GM15510 (cell line): ENCODE measurements at regions not wholly inside any gene's neighbourhood (a gene's known extent, or its start where the extent isn't known, plus 50 kb on each side); places are given as distances from the start of the nearest gene placed in this dataset.

Source experiments
- POLR2A ChIP-seq: IDR thresholded peaks from 3 replicates; pipeline ENCODE4 v1.6.1; 2011; ENCODE audit warnings: borderline replicate concordance; ENCODE audit not compliant: insufficient read length; ENCODE audit errors: extremely low read depth

GRCh38 chr5:89353837-89354551 lies 471.0 kb upstream of the MEF2C start:
- no peak for TF ChIP-seq POLR2A

GRCh38 chr5:89351975-89352374 lies 469.0 kb upstream of the MEF2C start:
- TF ChIP-seq POLR2A: no peak

GRCh38 chr5:89351222-89351621 lies 468.2 kb upstream of the MEF2C start:
- no peak for TF ChIP-seq POLR2A

DNA sequence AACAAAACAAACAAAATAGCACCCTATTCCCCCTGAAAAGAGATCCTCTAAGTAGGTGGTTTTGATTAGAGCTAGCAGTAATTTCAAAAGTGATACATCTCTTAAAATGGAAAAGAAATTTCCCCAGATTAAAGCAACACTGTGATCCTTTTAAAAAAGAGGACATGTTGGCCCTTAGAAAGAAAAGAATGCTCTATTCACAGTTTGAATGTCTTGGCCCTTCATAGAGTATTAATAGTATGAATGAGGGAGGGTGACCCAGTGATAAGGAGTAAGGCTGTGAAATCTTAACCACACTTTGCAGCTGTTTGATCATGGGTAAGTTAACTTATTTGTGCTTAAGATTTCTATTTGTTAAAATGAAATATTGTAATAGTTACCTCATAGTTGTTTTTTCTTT lies 467.7 kb upstream of the MEF2C start:
- TF ChIP-seq POLR2A: no peak

- TF ChIP-seq POLR2A: no peak
Measured at GRCh38 chr5:89349246-89349980, 466.4 kb upstream of the MEF2C start.

DNA sequence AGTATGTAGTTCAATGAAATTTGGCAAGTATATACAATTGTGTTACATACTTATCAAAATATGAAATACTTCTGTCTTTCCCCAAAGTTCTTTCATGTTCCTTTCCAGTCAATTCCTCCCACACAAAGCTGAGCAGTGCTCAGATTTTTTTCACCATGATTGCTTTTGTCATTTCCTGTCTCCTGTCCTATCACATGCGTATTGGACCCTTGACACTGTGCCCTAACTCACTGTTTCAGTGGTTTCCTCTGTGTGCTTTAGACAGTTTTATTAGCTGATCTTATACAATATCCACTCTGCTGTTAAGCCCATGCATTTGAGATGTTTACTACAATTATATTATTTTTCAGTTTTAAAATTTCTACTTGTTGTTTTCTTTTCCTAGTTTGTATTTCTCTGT lies 463.6 kb upstream of the MEF2C start:
- TF ChIP-seq POLR2A: no peak

DNA sequence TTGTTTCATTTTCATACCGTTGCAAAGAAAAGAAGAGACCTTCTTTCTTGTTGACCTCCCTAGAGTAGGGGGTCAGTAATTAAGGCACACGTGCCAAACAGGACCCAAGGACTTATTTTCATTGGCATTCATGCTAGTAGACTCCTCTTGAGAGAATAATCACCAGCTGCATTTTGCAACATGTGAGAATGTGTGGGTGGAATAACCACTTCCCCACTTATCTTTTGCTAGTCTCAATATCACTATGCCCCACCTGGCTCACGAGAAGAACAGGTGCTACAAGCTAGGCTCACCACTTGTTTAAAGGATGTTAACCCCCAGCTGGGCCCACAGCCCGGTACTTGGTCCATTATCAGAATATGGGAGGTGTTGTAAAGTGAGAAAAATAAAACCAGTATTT lies 460.7 kb upstream of the MEF2C start:
- TF ChIP-seq POLR2A: no peak

- no peak for TF ChIP-seq POLR2A
Measured at GRCh38 chr5:89342106-89342876, 459.3 kb upstream of the MEF2C start.

DNA sequence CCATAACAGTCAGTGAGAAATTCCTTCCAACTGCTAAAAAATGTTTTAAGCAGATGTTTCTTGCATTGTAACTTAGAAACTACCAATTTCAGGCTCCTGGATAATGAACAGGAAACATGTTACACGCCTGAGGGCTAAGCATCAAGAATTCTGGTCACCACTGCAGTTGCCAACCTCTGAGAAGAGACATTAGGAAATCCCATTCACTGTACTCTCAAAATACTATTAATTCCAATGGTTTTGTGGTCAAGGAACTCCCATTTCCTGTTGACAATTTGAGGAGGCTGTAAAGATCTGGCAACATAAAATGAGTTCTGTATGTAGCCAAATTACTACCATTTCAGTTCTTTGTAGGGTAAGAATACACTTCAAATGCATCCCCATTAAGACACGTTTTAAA lies 456.0 kb upstream of the MEF2C start:
- TF ChIP-seq POLR2A: no peak

DNA sequence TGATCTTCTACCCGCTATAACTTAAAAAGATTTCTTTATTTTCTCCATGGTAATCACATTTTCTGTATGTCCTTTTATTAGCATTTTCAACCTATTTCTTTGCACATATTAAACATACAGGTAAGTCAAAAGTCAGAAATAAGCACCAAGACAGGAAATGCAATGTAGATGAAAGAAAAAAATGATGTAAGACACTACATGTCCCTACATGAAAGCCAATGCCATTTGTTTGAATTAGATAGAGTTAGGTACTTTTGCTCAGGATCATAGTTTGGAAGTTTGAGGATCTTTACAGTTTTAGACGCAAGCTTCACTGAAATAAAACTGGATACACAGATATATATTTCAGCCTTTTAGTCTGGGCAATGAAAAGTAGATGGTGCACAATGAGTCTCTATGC lies 453.1 kb upstream of the MEF2C start:
- TF ChIP-seq POLR2A: no peak

GRCh38 chr5:89330140-89330539 lies 447.2 kb upstream of the MEF2C start:
- no peak for TF ChIP-seq POLR2A

DNA sequence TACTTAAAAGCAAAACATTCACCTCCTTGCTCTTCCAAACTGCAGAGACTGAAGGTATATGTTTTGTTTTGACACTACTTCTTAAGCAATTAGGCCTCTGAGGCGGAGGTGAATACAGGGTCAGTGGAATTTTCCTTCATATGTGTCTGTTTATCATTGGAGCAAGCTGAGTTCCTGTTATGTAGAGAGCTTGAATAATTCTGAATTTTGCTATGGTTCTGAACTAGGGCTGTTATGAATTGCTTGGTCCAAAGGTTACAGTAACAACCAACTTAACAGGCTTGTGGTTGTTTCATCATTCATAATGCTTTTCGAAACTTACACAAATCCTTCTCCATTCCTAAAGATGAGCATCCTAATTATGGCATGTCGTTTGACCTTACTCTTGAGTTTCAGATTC lies 444.6 kb upstream of the MEF2C start:
- TF ChIP-seq POLR2A: no peak

GRCh38 chr5:89324990-89325389 lies 442.0 kb upstream of the MEF2C start:
- TF ChIP-seq POLR2A: no peak

GRCh38 chr5:89320421-89321277 lies 437.7 kb upstream of the MEF2C start:
- no peak for TF ChIP-seq POLR2A
